ENCODE measurements at regions not wholly inside any gene's neighbourhood (a gene's known extent, or its start where the extent isn't known, plus 50 kb on each side); places are given as distances from the start of the nearest gene placed in this dataset.

DNA sequence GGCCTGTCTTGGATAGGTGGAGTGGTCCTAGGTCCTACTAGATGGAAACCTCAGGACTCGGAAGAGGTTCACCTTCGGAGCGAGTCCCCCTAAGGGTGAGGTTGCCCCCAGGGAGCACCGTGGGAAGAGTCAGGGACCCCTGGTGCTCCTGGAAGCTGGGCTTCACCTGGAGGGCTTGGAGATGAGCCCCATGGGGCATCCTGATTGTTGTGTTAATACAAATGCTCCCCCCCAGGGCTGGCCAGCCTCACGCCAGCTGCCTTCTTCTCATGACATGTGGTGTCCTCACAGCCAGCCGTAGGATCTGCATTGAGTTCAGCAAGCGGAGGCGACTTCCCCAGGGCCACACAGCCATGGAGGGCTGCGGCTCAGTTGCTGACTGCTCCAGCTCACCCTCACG, 1487.5 kb downstream of the BRD1 start:
- TF ChIP-seq, protein P1, sequence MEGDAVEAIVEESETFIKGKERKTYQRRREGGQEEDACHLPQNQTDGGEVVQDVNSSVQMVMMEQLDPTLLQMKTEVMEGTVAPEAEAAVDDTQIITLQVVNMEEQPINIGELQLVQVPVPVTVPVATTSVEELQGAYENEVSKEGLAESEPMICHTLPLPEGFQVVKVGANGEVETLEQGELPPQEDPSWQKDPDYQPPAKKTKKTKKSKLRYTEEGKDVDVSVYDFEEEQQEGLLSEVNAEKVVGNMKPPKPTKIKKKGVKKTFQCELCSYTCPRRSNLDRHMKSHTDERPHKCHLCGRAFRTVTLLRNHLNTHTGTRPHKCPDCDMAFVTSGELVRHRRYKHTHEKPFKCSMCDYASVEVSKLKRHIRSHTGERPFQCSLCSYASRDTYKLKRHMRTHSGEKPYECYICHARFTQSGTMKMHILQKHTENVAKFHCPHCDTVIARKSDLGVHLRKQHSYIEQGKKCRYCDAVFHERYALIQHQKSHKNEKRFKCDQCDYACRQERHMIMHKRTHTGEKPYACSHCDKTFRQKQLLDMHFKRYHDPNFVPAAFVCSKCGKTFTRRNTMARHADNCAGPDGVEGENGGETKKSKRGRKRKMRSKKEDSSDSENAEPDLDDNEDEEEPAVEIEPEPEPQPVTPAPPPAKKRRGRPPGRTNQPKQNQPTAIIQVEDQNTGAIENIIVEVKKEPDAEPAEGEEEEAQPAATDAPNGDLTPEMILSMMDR (IDR thresholded peaks at IDR 0.05), result no peak
- TF ChIP-seq EP300 (IDR thresholded peaks at IDR 0.05), result no peak
